HT1080 (cell line): ENCODE measurements at regions not wholly inside any gene's neighbourhood (a gene's known extent, or its start where the extent isn't known, plus 50 kb on each side); places are given as distances from the start of the nearest gene placed in this dataset.

Experiments
- DNase-seq: peaks from one replicate; pipeline ENCODE4 v3.0.0-alpha.2; 2015; ENCODE audit warnings: low read depth

GRCh38 chr16:65489531-65490023 is 367.7 kb upstream of the CDH11 start:
- DNase-seq, result no peak

GRCh38 chr16:65487231-65487630 is 365.4 kb upstream of the CDH11 start:
- DNase-seq, result no peak

- DNase-seq, result no peak
These were observed 360.1 kb upstream of the CDH11 start for GRCh38 chr16:65481956-65482355.

GRCh38 chr16:65480281-65481091 is 358.6 kb upstream of the CDH11 start:
- no peak for DNase-seq

GRCh38 chr16:65476448-65476955 is 354.6 kb upstream of the CDH11 start:
- no peak for DNase-seq

- no peak for DNase-seq
These were observed 351.8 kb upstream of the CDH11 start for GRCh38 chr16:65473699-65474098.

- DNase-seq, result no peak
These were observed 347.3 kb upstream of the CDH11 start for GRCh38 chr16:65469116-65469515.

GRCh38 chr16:65468133-65468532 is 346.3 kb upstream of the CDH11 start:
- DNase-seq, result no peak

- DNase-seq, result no peak
These were observed 341.9 kb upstream of the CDH11 start for GRCh38 chr16:65463652-65464260.

- no peak for DNase-seq
These were observed 335.2 kb upstream of the CDH11 start for GRCh38 chr16:65457084-65457483.

GRCh38 chr16:65455761-65456160 is 333.9 kb upstream of the CDH11 start:
- no peak for DNase-seq

- DNase-seq, result no peak
These were observed 331.8 kb upstream of the CDH11 start for GRCh38 chr16:65453646-65454045.

- no peak for DNase-seq
These were observed 327.7 kb upstream of the CDH11 start for GRCh38 chr16:65449526-65449925.

- DNase-seq, result no peak
These were observed 324.6 kb upstream of the CDH11 start for GRCh38 chr16:65446427-65446826.

GRCh38 chr16:65445313-65446260 is 323.7 kb upstream of the CDH11 start:
- no peak for DNase-seq

GRCh38 chr16:65441501-65441900 is 319.6 kb upstream of the CDH11 start:
- no peak for DNase-seq

GRCh38 chr16:65429504-65430181 is 307.8 kb upstream of the CDH11 start:
- DNase-seq, result no peak

GRCh38 chr16:65426484-65426883 is 304.6 kb upstream of the CDH11 start:
- DNase-seq, result no peak

- no peak for DNase-seq
These were observed 301.1 kb upstream of the CDH11 start for GRCh38 chr16:65422934-65423333.

GRCh38 chr16:65421596-65421995 is 299.7 kb upstream of the CDH11 start:
- DNase-seq, result no peak

- DNase-seq, result no peak
These were observed 296.6 kb upstream of the CDH11 start for GRCh38 chr16:65418435-65418834.
